ENCODE measurements at regions not wholly inside any gene's neighbourhood (a gene's known extent, or its start where the extent isn't known, plus 50 kb on each side); places are given as distances from the start of the nearest gene placed in this dataset.

GRCh38 chr18:50468807-50469206, 91.1 kb upstream of the MAPK4 start:
- no peak overlapping the region for H3K27ac ChIP-seq (ENCODE audit: insufficient read depth, low read length)
- no peak overlapping the region for H2AFZ ChIP-seq (replicated peaks; ENCODE audit: low read length, poor library complexity)
- no peak for DNase-seq
- H3K4me1 ChIP-seq (ENCODE audit: control insufficient read depth, insufficient read depth, low read length), result no peaks in the 10 kb centered on the region
- H3K14ac ChIP-seq (replicated peaks; ENCODE audit: low read depth, low read length), result no peak overlapping the region
- TF ChIP-seq ELK1 (IDR thresholded peaks at IDR 0.05; ENCODE audit: borderline replicate concordance, low read depth, low read length) (no peak), CHD1 (IDR thresholded peaks at IDR 0.05; ENCODE audit: low read depth, low read length) (no peak), BHLHE40 (IDR thresholded peaks at IDR 0.05; ENCODE audit: low read depth, low read length) (no peak), SMC3 (IDR thresholded peaks at IDR 0.05; ENCODE audit: low read depth, low read length) (no peak), POLR2A (IDR thresholded peaks at IDR 0.05; ENCODE audit: low read depth, low read length) (no peak), FOS (IDR thresholded peaks at IDR 0.05; ENCODE audit: low read depth, low read length) (no peak), NFE2L2 (IDR thresholded peaks at IDR 0.05; ENCODE audit: low read depth, low read length) (no peak), RFX5 (IDR thresholded peaks at IDR 0.05; ENCODE audit: low read depth, low read length) (no peak)
- no peak overlapping the region for H3K18ac ChIP-seq (ENCODE audit: low read depth, low read length)
- 17% methylated on average over 1 of the region's 2 CpGs; no CpG with 5 or more reads in 1 of the 2 experiments for WGBS, 2 experiments (ENCODE audit: extremely low coverage in 2 of 2, insufficient read length in 1 of 2)
- no peaks in the 10 kb centered on the region for H3K79me1 ChIP-seq (ENCODE audit: low read depth in 1 of 2, low read length in 2 of 2)
- no peak overlapping the region for H2BK15ac ChIP-seq (ENCODE audit: low read depth, low read length)
- intact Hi-C loops (cut with micrococcal nuclease) (no loop called here), in situ Hi-C loops (cut with MboI; ENCODE audit: low sequenced_read_pairs) (no loop called here), dilution Hi-C loops (cut with HindIII; ENCODE audit: low sequenced_read_pairs, unreplicated experiment) (no loop called here)
- H3K9ac ChIP-seq (ENCODE audit: low read depth, low read length), result no peak overlapping the region
- no peak overlapping the region for H2AK5ac ChIP-seq (ENCODE audit: low read depth, low read length)
- no peak overlapping the region for H3K4me2 ChIP-seq (ENCODE audit: low read depth, low read length)
- H3K56ac ChIP-seq (ENCODE audit: extremely low read depth, insufficient read depth, low read length), result no peak overlapping the region
- H3K4ac ChIP-seq (ENCODE audit: low read depth, low read length), result no peak overlapping the region
- ChIA-PET CTCF (no interaction called here), POLR2A (ENCODE audit: unreplicated experiment) (no interaction called here)
- no peaks in the 10 kb centered on the region for H3K36me3 ChIP-seq (ENCODE audit: control insufficient read depth, insufficient read depth, low read length)
- no peak overlapping the region for H4K5ac ChIP-seq (ENCODE audit: low read depth, low read length)
- H3K23ac ChIP-seq (ENCODE audit: low read depth, low read length), result no peak overlapping the region
- no peaks in the 10 kb centered on the region for H3K9me3 ChIP-seq (ENCODE audit: control insufficient read depth, insufficient read depth, low read length)
- no peak overlapping the region for H2BK20ac ChIP-seq (ENCODE audit: low read depth, low read length)
- no peaks in the 10 kb centered on the region for H4K20me1 ChIP-seq (ENCODE audit: insufficient read depth, low read length)
- no peaks in the 10 kb centered on the region for H3K9me1 ChIP-seq (ENCODE audit: insufficient read depth, low read length)
- no peak overlapping the region for H2AK9ac ChIP-seq (replicated peaks; ENCODE audit: low read depth, low read length, poor library complexity)
- no peak overlapping the region for H2BK120ac ChIP-seq (ENCODE audit: low read depth, low read length)
- H3K27me3 ChIP-seq (ENCODE audit: control insufficient read depth, insufficient read depth, low read length), result no peaks in the 10 kb centered on the region
- no peak overlapping the region for H4K8ac ChIP-seq (ENCODE audit: low read depth in 2 of 2, low read length in 2 of 2)
- no peak for ATAC-seq (ENCODE audit: low read depth)
- no TSS peak for BruUV-seq (replicated peaks)
- no peak overlapping the region for H2BK5ac ChIP-seq (ENCODE audit: low read depth, low read length, poor library complexity, severe bottlenecking)
- no peak overlapping the region for H3K4me3 ChIP-seq (ENCODE audit: insufficient read depth, low read depth, low read length)
- no peak overlapping the region for H4K91ac ChIP-seq (ENCODE audit: insufficient read depth, low read depth, low read length)

All from IMR-90 (cell line).